ENCODE measurements at regions not wholly inside any gene's neighbourhood (a gene's known extent, or its start where the extent isn't known, plus 50 kb on each side); places are given as distances from the start of the nearest gene placed in this dataset.
"Not testable (repeated sequence)": the region's sequence is repeated elsewhere in the genome, so short reads cannot be mapped to it uniquely, and the experiment has no call there.

- no peak for DNase-seq
Observed at GRCh38 chr6:168851460-168852375, 401.9 kb downstream of the THBS2 start.

- not testable (repeated sequence) for DNase-seq
Observed at GRCh38 chr6:168850027-168850736, 403.5 kb downstream of the THBS2 start.

- DNase-seq, result no peak
Observed at GRCh38 chr6:168849459-168849858, 404.2 kb downstream of the THBS2 start.

GRCh38 chr6:168848797-168849196 is 404.8 kb downstream of the THBS2 start:
- DNase-seq, result no peak

- DNase-seq, result no peak
Observed at GRCh38 chr6:168844821-168845609, 404.0 kb downstream of the SMOC2 start.

- not testable (repeated sequence) for DNase-seq
Observed at GRCh38 chr6:168842632-168843212, 401.7 kb downstream of the SMOC2 start.

GRCh38 chr6:168841609-168842278 is 400.8 kb downstream of the SMOC2 start:
- DNase-seq, result no peak

GRCh38 chr6:168840932-168841331 is 399.9 kb downstream of the SMOC2 start:
- DNase-seq, result not testable (repeated sequence)

- DNase-seq, result not testable (repeated sequence)
Observed at GRCh38 chr6:168840299-168840698, 399.3 kb downstream of the SMOC2 start.

GRCh38 chr6:168838037-168838399 is 397.0 kb downstream of the SMOC2 start:
- peak; percentile 17 for DNase-seq

- no peak for DNase-seq
Observed at GRCh38 chr6:168837254-168838036, 396.5 kb downstream of the SMOC2 start.

- no peak for DNase-seq
Observed at GRCh38 chr6:168835991-168836390, 395.0 kb downstream of the SMOC2 start.

- DNase-seq, result no peak
Observed at GRCh38 chr6:168834801-168835200, 393.8 kb downstream of the SMOC2 start.

- DNase-seq, result no peak
Observed at GRCh38 chr6:168834042-168834587, 393.1 kb downstream of the SMOC2 start.

- DNase-seq, result no peak
Observed at GRCh38 chr6:168828800-168829199, 387.8 kb downstream of the SMOC2 start.

GRCh38 chr6:168828035-168828434 is 387.1 kb downstream of the SMOC2 start:
- no peak for DNase-seq

- no peak for DNase-seq
Observed at GRCh38 chr6:168827586-168827871, 386.5 kb downstream of the SMOC2 start.

- no peak for DNase-seq
Observed at GRCh38 chr6:168826726-168827585, 386.0 kb downstream of the SMOC2 start.

GRCh38 chr6:168826078-168826390 is 385.1 kb downstream of the SMOC2 start:
- no peak for DNase-seq

Data from occipital lobe (tissue), 1 donor.